ENCODE measurements at regions not wholly inside any gene's neighbourhood (a gene's known extent, or its start where the extent isn't known, plus 50 kb on each side); places are given as distances from the start of the nearest gene placed in this dataset.

DNA sequence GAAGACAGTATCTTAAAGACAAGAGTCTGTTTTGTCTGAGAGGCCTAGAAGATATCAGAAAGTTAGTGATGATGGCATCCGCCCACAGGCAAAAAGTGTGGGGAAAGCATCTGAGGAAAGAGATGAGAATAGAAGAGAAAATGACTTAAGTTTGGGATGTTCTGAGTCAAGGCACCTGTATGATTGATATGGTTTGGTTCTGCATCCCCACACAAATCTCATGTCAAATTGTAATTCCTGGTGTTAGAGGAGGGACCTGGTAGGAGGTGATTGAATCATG, 568.2 kb upstream of the MGMT start:
- TF ChIP-seq, protein P1, sequence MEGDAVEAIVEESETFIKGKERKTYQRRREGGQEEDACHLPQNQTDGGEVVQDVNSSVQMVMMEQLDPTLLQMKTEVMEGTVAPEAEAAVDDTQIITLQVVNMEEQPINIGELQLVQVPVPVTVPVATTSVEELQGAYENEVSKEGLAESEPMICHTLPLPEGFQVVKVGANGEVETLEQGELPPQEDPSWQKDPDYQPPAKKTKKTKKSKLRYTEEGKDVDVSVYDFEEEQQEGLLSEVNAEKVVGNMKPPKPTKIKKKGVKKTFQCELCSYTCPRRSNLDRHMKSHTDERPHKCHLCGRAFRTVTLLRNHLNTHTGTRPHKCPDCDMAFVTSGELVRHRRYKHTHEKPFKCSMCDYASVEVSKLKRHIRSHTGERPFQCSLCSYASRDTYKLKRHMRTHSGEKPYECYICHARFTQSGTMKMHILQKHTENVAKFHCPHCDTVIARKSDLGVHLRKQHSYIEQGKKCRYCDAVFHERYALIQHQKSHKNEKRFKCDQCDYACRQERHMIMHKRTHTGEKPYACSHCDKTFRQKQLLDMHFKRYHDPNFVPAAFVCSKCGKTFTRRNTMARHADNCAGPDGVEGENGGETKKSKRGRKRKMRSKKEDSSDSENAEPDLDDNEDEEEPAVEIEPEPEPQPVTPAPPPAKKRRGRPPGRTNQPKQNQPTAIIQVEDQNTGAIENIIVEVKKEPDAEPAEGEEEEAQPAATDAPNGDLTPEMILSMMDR (IDR thresholded peaks at IDR 0.05): no peak
- no peak for TF ChIP-seq POLR2A (IDR thresholded peaks at IDR 0.05)
